Gastroesophageal sphincter (tissue), 3 donors: ENCODE measurements at regions not wholly inside any gene's neighbourhood (a gene's known extent, or its start where the extent isn't known, plus 50 kb on each side); places are given as distances from the start of the nearest gene placed in this dataset.

Experiments
- CTCF ChIP-seq, 4 experiments: fragments of 200-600 bp in 2 of 4; fragments of 450-650 bp in 2 of 4; sonication (generic) in 1 of 4; IDR thresholded peaks; one replicate each; pipeline ENCODE4 v1.5.1; 2017 to 2019; ENCODE audit warnings: antibody characterized with exemption in 4 of 4, mild to moderate bottlenecking in 2 of 4, moderate library complexity in 2 of 4
- EP300 ChIP-seq: sonication (generic); formaldehyde crosslinking; IDR thresholded peaks from one replicate; pipeline ENCODE4 v1.6.1; 2017; ENCODE audit warnings: antibody characterized with exemption, mild to moderate bottlenecking
- POLR2A ChIP-seq, 2 donors: fragments of 450-650 bp; IDR thresholded peaks; one replicate each; pipeline ENCODE4 v1.6.1; 2017; ENCODE audit warnings: antibody characterized with exemption in 2 of 2, mild to moderate bottlenecking in 2 of 2, moderate library complexity in 1 of 2

DNA sequence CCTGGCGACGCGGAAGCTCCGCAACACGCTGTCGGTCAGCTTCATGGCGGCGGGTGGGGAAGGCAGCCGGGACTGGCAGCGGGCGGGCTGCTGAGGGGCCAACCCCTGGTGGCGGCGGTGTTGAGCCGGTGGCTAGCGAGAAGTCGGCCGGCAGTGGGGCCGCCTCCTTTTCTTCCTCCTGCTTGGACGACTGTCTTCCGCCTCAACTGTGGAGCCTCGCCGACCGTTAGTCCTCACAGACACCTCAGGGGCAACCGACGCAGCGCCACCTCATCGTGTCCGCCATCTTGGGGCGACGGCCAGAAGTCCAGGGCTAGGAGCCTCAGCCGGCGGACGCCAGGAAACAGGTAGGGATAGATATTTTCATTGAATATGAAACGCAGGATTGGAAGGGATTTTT, 875.1 kb downstream of the NSUN3 start:
- TF ChIP-seq EP300 (no peak), POLR2A (IDR thresholded peaks at IDR 0.05) (no peak), CTCF (IDR thresholded peaks at IDR 0.05) (no peak)
